Heart left ventricle (tissue), 13 donors: ENCODE measurements at regions not wholly inside any gene's neighbourhood (a gene's known extent, or its start where the extent isn't known, plus 50 kb on each side); places are given as distances from the start of the nearest gene placed in this dataset.

Experiments
- POLR2A ChIP-seq, 2 donors: fragments of 450-650 bp; IDR thresholded peaks; one replicate each; pipeline ENCODE4 v1.6.1; 2017; ENCODE audit warnings: antibody characterized with exemption in 2 of 2, mild to moderate bottlenecking in 2 of 2, moderate library complexity in 2 of 2
- TF ChIP-seq, protein P1 (sequence below), 12 donors: fragments of 200-600 bp; sonication (generic) in 4 of 12; IDR thresholded peaks; one replicate each; pipeline versions ENCODE4 v1.5.0 to v1.8.0; 2018 to 2022; ENCODE audit warnings: antibody characterized with exemption in 12 of 12, mild to moderate bottlenecking in 5 of 12
- donor health status: ischemic (EF 13 %, LVEDD 7.1; RV severe dilation, severe dysfunction).
- donor health status: DM: no; HTN: yes; CAD: no.
- donor health status: DM: no; HTN: no; CAD: no.
- donor health status: ischemic (EF 25% LVEDD 6.9; RV normal size, moderate dysfunction).
- donor health status: ischemic (EF 25% LVEDD 5.7; RV mildly dilated, moderate dysfunction).
- donor health status: ischemic (EF 35%, LVEDD 5.7; RV mildly dilated, moderate dysfunction).
- donor health status: nonischemic (EF 11% LVEDD 7.7; RV severe dilation, severe dysfunction).
- donor health status: DM: yes; HTN: yes; CAD: no.
- donor health status: PGD.
- donor health status: ischemic (EF 29% LVEDD 5.4; RV normal size, mild dysfunction).
- donor health status: nonischemic (EF 23%, LVEDD 6.1; RV moderate dilation, normal function).

DNA sequence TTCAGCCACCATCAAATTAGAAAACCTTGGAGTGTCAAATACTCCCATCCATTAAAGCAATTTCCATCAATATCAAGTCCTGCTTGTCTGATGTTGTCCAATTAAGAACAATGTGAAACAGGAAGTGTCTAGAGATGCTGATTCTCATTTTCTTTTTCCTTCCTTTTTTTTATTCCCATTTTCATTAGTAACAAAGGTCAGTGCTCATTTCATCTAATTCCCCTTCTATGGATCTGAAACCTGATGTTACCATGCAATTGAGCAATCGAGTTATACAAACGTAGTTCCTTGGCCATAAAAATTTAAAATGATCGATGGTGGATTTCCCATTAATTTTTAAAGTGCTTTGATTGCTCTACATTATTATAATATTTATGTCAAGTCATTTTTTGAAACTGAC is 330.6 kb upstream of the ZC3H12C start:
- TF ChIP-seq, protein P1, sequence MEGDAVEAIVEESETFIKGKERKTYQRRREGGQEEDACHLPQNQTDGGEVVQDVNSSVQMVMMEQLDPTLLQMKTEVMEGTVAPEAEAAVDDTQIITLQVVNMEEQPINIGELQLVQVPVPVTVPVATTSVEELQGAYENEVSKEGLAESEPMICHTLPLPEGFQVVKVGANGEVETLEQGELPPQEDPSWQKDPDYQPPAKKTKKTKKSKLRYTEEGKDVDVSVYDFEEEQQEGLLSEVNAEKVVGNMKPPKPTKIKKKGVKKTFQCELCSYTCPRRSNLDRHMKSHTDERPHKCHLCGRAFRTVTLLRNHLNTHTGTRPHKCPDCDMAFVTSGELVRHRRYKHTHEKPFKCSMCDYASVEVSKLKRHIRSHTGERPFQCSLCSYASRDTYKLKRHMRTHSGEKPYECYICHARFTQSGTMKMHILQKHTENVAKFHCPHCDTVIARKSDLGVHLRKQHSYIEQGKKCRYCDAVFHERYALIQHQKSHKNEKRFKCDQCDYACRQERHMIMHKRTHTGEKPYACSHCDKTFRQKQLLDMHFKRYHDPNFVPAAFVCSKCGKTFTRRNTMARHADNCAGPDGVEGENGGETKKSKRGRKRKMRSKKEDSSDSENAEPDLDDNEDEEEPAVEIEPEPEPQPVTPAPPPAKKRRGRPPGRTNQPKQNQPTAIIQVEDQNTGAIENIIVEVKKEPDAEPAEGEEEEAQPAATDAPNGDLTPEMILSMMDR (IDR thresholded peaks at IDR 0.05) = no peak
- no peak for TF ChIP-seq POLR2A (IDR thresholded peaks at IDR 0.05)
